ENCODE measurements at regions not wholly inside any gene's neighbourhood (a gene's known extent, or its start where the extent isn't known, plus 50 kb on each side); places are given as distances from the start of the nearest gene placed in this dataset.
A peak's percentile ranks its signal among the peaks of the same experiment; 100 is the strongest.

- DNase-seq, result no peak
These were observed 634.9 kb downstream of the EPHA4 start for GRCh38 chr2:220937245-220937644.

GRCh38 chr2:220940646-220941045, 631.5 kb downstream of the EPHA4 start:
- no peak for DNase-seq

- DNase-seq, result no peak
These were observed 630.4 kb downstream of the EPHA4 start for GRCh38 chr2:220941683-220942082.

- DNase-seq, result no peak
These were observed 625.6 kb downstream of the EPHA4 start for GRCh38 chr2:220946552-220946951.

GRCh38 chr2:220948579-220948978, 623.5 kb downstream of the EPHA4 start:
- no peak for DNase-seq

GRCh38 chr2:220949466-220949865, 622.6 kb downstream of the EPHA4 start:
- no peak for DNase-seq

GRCh38 chr2:220955776-220956175, 616.3 kb downstream of the EPHA4 start:
- no peak for DNase-seq

- no peak for DNase-seq
These were observed 615.7 kb downstream of the EPHA4 start for GRCh38 chr2:220956429-220956828.

GRCh38 chr2:220959391-220959802, 612.7 kb downstream of the EPHA4 start:
- DNase-seq, result peak; percentile 31

- no peak for DNase-seq
These were observed 610.8 kb downstream of the EPHA4 start for GRCh38 chr2:220961143-220961860.

GRCh38 chr2:220962556-220962955, 609.5 kb downstream of the EPHA4 start:
- DNase-seq, result no peak

- peak; percentile 26 for DNase-seq
These were observed 609.0 kb downstream of the EPHA4 start for GRCh38 chr2:220963076-220963475.

GRCh38 chr2:220963930-220964329, 608.2 kb downstream of the EPHA4 start:
- no peak for DNase-seq

- no peak for DNase-seq
These were observed 605.5 kb downstream of the EPHA4 start for GRCh38 chr2:220966636-220967035.

- DNase-seq, result no peak
These were observed 602.8 kb downstream of the EPHA4 start for GRCh38 chr2:220969348-220969747.

- peak; percentile 14 for DNase-seq
These were observed 591.0 kb downstream of the EPHA4 start for GRCh38 chr2:220980966-220981675.

- no peak for DNase-seq
These were observed 590.2 kb downstream of the EPHA4 start for GRCh38 chr2:220981926-220982325.

- DNase-seq, result no peak
These were observed 586.5 kb downstream of the EPHA4 start for GRCh38 chr2:220985561-220985960.

- no peak for DNase-seq
These were observed 584.3 kb downstream of the EPHA4 start for GRCh38 chr2:220987839-220988238.

GRCh38 chr2:220991972-220992371, 580.1 kb downstream of the EPHA4 start:
- no peak for DNase-seq

- no peak for DNase-seq
These were observed 577.3 kb downstream of the EPHA4 start for GRCh38 chr2:220994846-220995245.

- no peak for DNase-seq
These were observed 576.5 kb downstream of the EPHA4 start for GRCh38 chr2:220995581-220995980.

- DNase-seq, result no peak
These were observed 573.9 kb downstream of the EPHA4 start for GRCh38 chr2:220998156-220998555.

GRCh38 chr2:220999356-220999755, 572.7 kb downstream of the EPHA4 start:
- DNase-seq, result no peak
